OCI-LY1 (cell line): ENCODE measurements at regions not wholly inside any gene's neighbourhood (a gene's known extent, or its start where the extent isn't known, plus 50 kb on each side); places are given as distances from the start of the nearest gene placed in this dataset.

Experiments
- H2AFZ ChIP-seq: fragments of 200-600 bp; sonication (generic), shearing (Covaris generic); 2 replicates; pipeline ENCODE4 v1.6.0; 2014; ENCODE audit warnings: antibody characterized with exemption, mild to moderate bottlenecking, low read length
- H3F3A ChIP-seq: fragments of 200-600 bp; sonication (generic), shearing (Covaris generic); 2 replicates; pipeline ENCODE4 v1.6.0; 2014; ENCODE audit warnings: mild to moderate bottlenecking, antibody characterized with exemption, low read length, moderate library complexity; ENCODE audit not compliant: insufficient read depth
- H3K27ac ChIP-seq: fragments of 200-600 bp; sonication (generic); 2 replicates; pipeline ENCODE4 v1.5.1; 2014; ENCODE audit warnings: low read length, mixed run types, mild to moderate bottlenecking, low read depth; ENCODE audit not compliant: poor library complexity, severe bottlenecking
- H3K27me3 ChIP-seq: fragments of 200-600 bp; sonication (generic); 2 replicates; pipeline ENCODE4 v1.6.0; 2014; ENCODE audit warnings: antibody characterized with exemption, mild to moderate bottlenecking, low read length, moderate library complexity; ENCODE audit not compliant: insufficient read depth
- H3K36me3 ChIP-seq: fragments of 200-600 bp; sonication (generic); 2 replicates; pipeline ENCODE4 v1.6.1; 2014; ENCODE audit warnings: mild to moderate bottlenecking, antibody characterized with exemption, low read length, moderate library complexity, mixed read lengths; ENCODE audit not compliant: insufficient read depth
- H3K4me1 ChIP-seq: fragments of 200-600 bp; sonication (generic); 2 replicates; pipeline ENCODE4 v1.5.1; 2014; ENCODE audit warnings: mild to moderate bottlenecking, low read length, moderate library complexity; ENCODE audit not compliant: insufficient read depth, severe bottlenecking
- H3K4me2 ChIP-seq: fragments of 200-600 bp; sonication (generic), shearing (Covaris generic); 2 replicates; pipeline ENCODE4 v1.6.1; 2014; ENCODE audit warnings: low read length
- H3K4me3 ChIP-seq: fragments of 200-600 bp; sonication (generic); 2 replicates; pipeline ENCODE4 v1.5.1; 2014; ENCODE audit warnings: low read length, low read depth, mild to moderate bottlenecking, mixed read lengths; ENCODE audit not compliant: poor library complexity, severe bottlenecking
- H3K79me2 ChIP-seq: fragments of 200-600 bp; shearing (Covaris generic); 2 replicates; pipeline ENCODE4 v1.6.1; 2016; ENCODE audit warnings: mixed run types, low read length, mixed read lengths; ENCODE audit not compliant: insufficient read depth
- H3K9ac ChIP-seq: fragments of 200-600 bp; sonication (generic), shearing (Covaris generic); 2 replicates; pipeline ENCODE4 v1.6.1; 2014; ENCODE audit warnings: mild to moderate bottlenecking, low read length, mixed read lengths
- H3K9me2 ChIP-seq: fragments of 200-600 bp; sonication (generic), shearing (Covaris generic); 2 replicates; pipeline ENCODE4 v1.6.1; 2014; ENCODE audit warnings: low read depth, mild to moderate bottlenecking, low read length, mixed read lengths
- H3K9me3 ChIP-seq: fragments of 200-600 bp; shearing (Covaris generic); 2 replicates; pipeline ENCODE4 v1.6.1; 2014; ENCODE audit warnings: low read length, mixed read lengths
- H4K20me1 ChIP-seq: fragments of 200-600 bp; sonication (generic), shearing (Covaris generic); 2 replicates; pipeline ENCODE4 v1.6.0; 2016; ENCODE audit warnings: mild to moderate bottlenecking, low read length; ENCODE audit not compliant: insufficient read depth
- EZH2 ChIP-seq: fragments of 200-600 bp; sonication (generic), shearing (Covaris generic); IDR thresholded peaks from 2 replicates; pipeline ENCODE4 v1.8.0; 2017; ENCODE audit warnings: borderline replicate concordance, mixed run types, mild to moderate bottlenecking, antibody characterized with exemption, low read length, moderate library complexity, mixed read lengths
- TF ChIP-seq, protein P1 (sequence below): fragments of 200-600 bp; sonication (generic), shearing (Covaris generic); IDR thresholded peaks from 2 replicates; pipeline ENCODE4 v1.5.1; 2017; ENCODE audit warnings: mild to moderate bottlenecking, antibody characterized with exemption, low read length, moderate library complexity, mixed read lengths

DNA sequence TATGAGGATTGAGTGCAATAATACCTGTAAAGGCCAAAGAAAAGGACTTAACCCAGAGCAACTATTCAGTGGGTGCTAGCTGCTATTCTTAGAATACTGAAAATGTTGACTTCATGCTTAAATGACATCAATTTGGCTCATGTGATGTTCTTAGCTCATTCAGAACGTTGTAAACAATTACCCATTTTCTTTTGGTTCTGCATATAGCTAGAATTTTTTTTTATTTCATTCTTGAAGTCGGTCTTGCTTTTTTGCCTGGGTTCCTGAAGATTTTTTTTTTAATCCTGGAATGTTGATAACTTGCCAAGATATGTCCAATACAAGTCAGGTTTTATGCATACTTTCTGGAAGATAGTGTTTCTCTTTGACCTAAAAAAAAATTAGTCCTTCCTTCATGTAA, 772.0 kb downstream of the LTN1 start:
- Histone ChIP-seq H2AFZ (no peak overlapping the region), H3K9me2 (no peaks in the 10 kb centered on the region)

DNA sequence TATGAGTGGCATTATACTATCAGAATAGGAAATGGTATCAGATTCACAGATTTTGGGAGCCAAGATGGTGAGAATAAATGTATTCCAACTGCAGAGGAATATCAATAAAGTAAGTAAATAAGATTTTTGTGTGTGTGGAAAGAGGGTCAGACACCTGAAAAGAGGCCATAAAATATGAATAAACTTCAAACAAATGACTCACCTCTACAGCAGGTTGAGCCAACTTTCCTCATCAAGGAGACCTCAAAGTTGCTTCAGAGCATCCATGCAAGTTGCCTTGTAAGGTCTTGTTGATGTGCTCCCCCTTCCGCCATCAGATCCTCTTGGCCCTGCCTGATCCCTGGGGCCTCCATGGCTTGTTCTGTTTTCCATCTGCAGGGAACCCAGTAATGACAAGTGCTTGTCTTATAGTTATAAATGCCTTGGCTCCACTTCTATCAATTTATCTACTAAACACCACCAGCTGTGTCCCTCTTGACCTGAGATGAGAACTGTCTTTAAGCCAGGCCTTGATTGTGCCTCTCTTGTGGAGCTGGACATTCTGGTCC, 775.6 kb downstream of the LTN1 start:
- H2AFZ ChIP-seq: no peak overlapping the region
- H3K36me3 ChIP-seq: no peaks in the 10 kb centered on the region
- H3K27ac ChIP-seq: no peak overlapping the region
- H3K9ac ChIP-seq: no peak overlapping the region
- H3K4me1 ChIP-seq: no peaks in the 10 kb centered on the region
- TF ChIP-seq, protein P1, sequence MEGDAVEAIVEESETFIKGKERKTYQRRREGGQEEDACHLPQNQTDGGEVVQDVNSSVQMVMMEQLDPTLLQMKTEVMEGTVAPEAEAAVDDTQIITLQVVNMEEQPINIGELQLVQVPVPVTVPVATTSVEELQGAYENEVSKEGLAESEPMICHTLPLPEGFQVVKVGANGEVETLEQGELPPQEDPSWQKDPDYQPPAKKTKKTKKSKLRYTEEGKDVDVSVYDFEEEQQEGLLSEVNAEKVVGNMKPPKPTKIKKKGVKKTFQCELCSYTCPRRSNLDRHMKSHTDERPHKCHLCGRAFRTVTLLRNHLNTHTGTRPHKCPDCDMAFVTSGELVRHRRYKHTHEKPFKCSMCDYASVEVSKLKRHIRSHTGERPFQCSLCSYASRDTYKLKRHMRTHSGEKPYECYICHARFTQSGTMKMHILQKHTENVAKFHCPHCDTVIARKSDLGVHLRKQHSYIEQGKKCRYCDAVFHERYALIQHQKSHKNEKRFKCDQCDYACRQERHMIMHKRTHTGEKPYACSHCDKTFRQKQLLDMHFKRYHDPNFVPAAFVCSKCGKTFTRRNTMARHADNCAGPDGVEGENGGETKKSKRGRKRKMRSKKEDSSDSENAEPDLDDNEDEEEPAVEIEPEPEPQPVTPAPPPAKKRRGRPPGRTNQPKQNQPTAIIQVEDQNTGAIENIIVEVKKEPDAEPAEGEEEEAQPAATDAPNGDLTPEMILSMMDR: no peak
- no peak for TF ChIP-seq EZH2
- H3K9me2 ChIP-seq: no peaks in the 10 kb centered on the region
- H3K27me3 ChIP-seq: no peaks in the 10 kb centered on the region
- H3F3A ChIP-seq: no peaks in the 10 kb centered on the region; the same call in 1 of the 2 replicates
- no peak overlapping the region for H3K4me2 ChIP-seq
- H4K20me1 ChIP-seq: no peaks in the 10 kb centered on the region
- H3K9me3 ChIP-seq: no peaks in the 10 kb centered on the region
- H3K79me2 ChIP-seq: no peaks in the 10 kb centered on the region
- H3K4me3 ChIP-seq: no peak overlapping the region

More for the DNA sequence above, 772.0 kb downstream of the LTN1 start:
- no peak overlapping the region for H3K4me2 ChIP-seq
- H3K27ac ChIP-seq: no peak overlapping the region
- no peak overlapping the region for H3K9ac ChIP-seq
- no peaks in the 10 kb centered on the region for H3K36me3 ChIP-seq
- no peak overlapping the region for H3K4me3 ChIP-seq
- H3K9me3 ChIP-seq: no peaks in the 10 kb centered on the region
- TF ChIP-seq, protein P1: no peak
- no peak for TF ChIP-seq EZH2
- no peaks in the 10 kb centered on the region for H4K20me1 ChIP-seq
- H3K27me3 ChIP-seq: no peaks in the 10 kb centered on the region
- H3K79me2 ChIP-seq: no peaks in the 10 kb centered on the region
- H3K4me1 ChIP-seq: no peaks in the 10 kb centered on the region
- no peaks in the 10 kb centered on the region; the same call in 1 of the 2 replicates for H3F3A ChIP-seq

DNA sequence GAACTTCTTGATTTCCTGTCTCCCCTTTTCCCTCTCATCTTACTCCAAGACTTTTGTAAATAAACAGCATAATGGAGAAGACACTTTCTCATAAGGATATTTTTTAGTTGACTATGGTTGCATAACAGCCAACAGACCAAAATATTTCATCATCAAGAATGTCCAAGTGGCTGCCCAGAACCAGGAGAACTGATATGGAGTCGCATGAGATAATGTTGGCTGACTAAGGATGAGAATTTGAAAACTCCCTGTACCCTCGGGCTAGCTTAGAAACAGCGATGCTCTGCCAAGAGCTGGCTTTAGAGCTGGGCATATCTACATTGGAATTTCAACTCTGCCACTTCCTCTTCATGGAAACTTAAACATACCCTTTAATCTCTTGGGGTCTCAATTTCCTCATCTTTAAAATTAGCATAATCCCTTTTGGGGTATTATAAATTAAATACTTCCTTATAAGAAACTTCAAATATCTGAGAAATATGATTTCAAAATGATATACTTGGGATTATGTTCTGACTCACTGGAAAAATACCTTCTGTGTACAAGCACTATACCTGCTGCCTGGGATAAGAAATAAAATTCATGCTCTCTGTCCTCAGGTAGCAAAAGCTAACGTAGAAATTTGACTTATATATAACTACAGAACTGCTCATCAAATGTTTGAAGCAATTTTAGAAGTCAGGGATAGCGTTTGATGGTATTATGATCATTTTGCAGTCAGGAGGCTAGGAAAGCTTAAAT, 777.3 kb downstream of the LTN1 start:
- Histone ChIP-seq H3K27ac (no peak overlapping the region), H3K9me3 (no peaks in the 10 kb centered on the region), H2AFZ (no peak overlapping the region), H3K9me2 (no peaks in the 10 kb centered on the region), H3F3A (no peaks in the 10 kb centered on the region; the same call in 1 of the 2 replicates), H3K4me3 (no peak overlapping the region), H3K9ac (no peak overlapping the region), H3K27me3 (no peaks in the 10 kb centered on the region), H3K4me2 (no peak overlapping the region), H4K20me1 (no peaks in the 10 kb centered on the region), H3K79me2 (no peaks in the 10 kb centered on the region), H3K4me1 (no peaks in the 10 kb centered on the region), H3K36me3 (no peaks in the 10 kb centered on the region)
- TF ChIP-seq, protein P1: no peak
- no peak for TF ChIP-seq EZH2
